Gastrocnemius medialis (tissue), 4 donors: ENCODE measurements at regions not wholly inside any gene's neighbourhood (a gene's known extent, or its start where the extent isn't known, plus 50 kb on each side); places are given as distances from the start of the nearest gene placed in this dataset.

Experiments
- CTCF ChIP-seq, 5 experiments: fragments of 450-650 bp in 3 of 5; fragments of 200-600 bp in 2 of 5; sonication (generic) in 2 of 5; IDR thresholded peaks in 4 of 5; conservative IDR thresholded peaks in 1 of 5; 1 replicate in 4 of 5; 2 replicates in 1 of 5; pipeline ENCODE4 v1.5.1; 2016 to 2019; ENCODE audit warnings: antibody characterized with exemption in 5 of 5, mild to moderate bottlenecking in 3 of 5, moderate library complexity in 3 of 5
- POLR2A ChIP-seq, 2 donors: fragments of 450-650 bp; IDR thresholded peaks; one replicate each; pipeline ENCODE4 v1.6.1; 2017; ENCODE audit warnings: antibody characterized with exemption in 2 of 2, mild to moderate bottlenecking in 2 of 2, moderate library complexity in 2 of 2

- TF ChIP-seq CTCF (IDR thresholded peaks at IDR 0.05 in 4 of 5, conservative IDR thresholded peaks at IDR 0.05 in 1 of 5), result no peak
- no peak for TF ChIP-seq POLR2A (IDR thresholded peaks at IDR 0.05)
Measured at GRCh38 chr4:147173797-147174432, 228.3 kb upstream of the TTC29 start.
